NCI-H2171 treated with DMSO at 0.1 percent for 48 hours (cell line): ENCODE measurements at regions not wholly inside any gene's neighbourhood (a gene's known extent, or its start where the extent isn't known, plus 50 kb on each side); places are given as distances from the start of the nearest gene placed in this dataset.
A peak's percentile ranks its signal among the peaks of the same experiment; 100 is the strongest.

ENCODE experiments used
- DNase-seq: peaks from one replicate; lab custom pipeline; 2025; lab: John Stamatoyannopoulos, UW

GRCh38 chr20:50273601-50274491 lies 83.2 kb downstream of the CEBPB start:
- peak; percentile 72 for DNase-seq

DNA sequence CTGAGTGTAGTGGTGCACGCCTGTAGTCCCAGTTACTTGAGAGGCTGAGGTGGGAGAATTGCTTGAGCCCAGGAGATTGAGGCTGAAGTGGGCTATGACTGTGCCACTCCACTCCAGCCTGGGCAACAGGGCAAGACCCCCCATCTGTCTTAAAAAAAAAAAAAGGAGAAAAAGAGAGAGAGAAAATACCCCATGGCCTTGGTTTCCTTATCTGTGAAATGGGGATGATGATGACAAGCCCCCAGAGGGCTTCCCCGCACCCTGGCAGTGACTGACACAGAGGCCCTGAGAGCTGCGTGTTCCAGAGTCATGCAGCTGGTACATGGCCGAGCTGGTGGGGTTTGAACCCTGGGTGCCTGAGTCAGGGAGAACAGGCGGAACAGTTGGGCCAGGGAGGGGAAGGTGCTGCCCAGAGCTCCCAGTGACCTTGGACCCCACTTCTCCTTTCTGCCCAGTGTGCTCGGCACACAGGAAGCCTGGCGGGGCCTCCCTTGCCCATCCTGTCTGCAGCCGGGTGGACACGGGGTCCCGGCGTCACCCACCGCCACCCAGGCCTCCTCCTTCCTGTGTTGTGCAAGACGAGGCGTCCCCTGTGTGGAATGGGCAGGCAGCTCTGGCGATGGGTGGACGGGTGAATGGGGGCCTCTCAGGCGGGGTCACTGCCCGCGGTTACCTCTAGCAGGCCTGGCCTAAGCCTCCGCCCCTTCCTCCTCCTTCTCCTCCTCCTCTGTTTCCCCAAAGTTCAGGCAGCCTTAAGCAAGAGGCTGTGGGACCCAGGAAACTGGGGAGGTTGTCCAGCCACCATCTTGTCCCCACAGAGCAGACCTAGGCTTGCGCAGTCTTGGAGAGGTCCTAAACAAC lies 84.2 kb downstream of the CEBPB start:
- DNase-seq: no peak

GRCh38 chr20:50276119-50277063 lies 85.8 kb downstream of the CEBPB start:
- DNase-seq: peak; percentile 55

DNA sequence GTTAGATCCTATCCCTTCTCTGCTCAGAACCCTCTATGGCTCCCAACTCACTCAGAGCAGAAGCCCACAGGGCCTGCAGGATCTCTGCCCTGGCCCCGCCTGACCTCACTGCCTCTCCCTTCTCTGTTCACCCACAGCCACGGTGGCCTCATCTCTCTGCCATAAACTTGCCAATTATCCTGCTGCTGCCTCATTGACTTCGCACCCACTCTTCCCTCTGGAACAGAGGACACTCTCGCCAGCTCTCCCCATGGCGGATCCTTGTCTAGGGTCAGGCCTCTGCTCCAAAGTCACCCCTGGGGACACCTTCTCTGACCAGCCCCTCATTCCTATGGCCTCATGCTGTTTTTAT lies 86.4 kb downstream of the CEBPB start:
- DNase-seq: no peak

- DNase-seq: no peak
These were observed 87.1 kb downstream of the CEBPB start for GRCh38 chr20:50277460-50278376.

DNA sequence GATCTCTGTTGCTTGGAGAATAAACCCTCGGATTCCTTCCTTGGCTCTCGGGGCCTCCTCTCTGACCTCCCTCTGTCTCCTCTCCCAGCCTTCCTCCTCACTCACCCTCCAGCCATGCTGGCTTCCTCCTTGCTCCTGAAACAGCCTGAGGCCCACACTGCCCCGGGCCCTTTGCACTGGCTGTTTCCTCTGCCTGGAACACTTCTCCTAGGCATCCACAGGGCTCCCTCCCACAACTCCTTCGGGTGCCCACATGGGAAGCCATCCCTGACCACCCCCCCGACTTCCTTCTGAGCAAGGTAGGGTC lies 87.7 kb downstream of the CEBPB start:
- no peak for DNase-seq

DNA sequence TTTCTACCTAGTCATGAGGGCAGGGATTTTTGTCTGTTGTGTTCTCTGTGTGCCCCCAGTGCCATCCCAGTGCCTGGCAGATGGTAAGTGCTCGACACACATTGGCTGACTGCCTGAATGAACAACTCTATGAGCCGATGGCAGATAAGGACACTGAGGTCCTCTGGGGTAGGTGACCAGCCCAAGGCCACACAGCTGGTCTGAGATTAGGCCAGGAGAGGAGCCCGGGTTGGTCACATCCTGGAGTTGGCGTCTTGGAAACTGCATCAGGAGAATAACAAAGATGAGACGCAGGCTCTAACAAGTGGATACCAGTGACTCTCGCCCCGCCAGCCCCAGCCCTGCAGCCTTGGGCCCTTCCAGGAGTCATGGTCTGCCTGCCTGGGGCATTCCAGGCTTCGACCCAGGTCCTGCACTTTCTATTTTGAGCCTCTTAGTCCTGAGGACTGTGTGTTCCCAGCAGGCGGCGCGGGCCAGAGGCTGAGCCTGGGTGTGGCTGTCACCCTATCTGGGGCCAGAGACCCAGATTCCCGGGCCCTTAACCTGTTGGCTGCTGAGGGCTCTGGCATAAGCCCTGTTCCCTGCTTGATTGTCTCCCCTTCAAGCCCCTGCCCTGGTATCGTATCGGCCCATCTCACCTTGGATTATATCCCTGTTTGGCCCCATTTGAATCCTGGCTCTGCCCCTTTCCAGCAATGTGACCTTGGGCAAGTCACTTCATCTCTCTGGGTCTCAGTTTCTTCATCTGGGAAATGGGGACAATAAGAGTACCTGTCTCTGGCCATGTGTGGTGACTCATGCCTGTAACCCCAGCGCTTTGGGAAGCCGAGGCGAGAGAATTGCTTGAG lies 88.3 kb downstream of the CEBPB start:
- DNase-seq: no peak

DNA sequence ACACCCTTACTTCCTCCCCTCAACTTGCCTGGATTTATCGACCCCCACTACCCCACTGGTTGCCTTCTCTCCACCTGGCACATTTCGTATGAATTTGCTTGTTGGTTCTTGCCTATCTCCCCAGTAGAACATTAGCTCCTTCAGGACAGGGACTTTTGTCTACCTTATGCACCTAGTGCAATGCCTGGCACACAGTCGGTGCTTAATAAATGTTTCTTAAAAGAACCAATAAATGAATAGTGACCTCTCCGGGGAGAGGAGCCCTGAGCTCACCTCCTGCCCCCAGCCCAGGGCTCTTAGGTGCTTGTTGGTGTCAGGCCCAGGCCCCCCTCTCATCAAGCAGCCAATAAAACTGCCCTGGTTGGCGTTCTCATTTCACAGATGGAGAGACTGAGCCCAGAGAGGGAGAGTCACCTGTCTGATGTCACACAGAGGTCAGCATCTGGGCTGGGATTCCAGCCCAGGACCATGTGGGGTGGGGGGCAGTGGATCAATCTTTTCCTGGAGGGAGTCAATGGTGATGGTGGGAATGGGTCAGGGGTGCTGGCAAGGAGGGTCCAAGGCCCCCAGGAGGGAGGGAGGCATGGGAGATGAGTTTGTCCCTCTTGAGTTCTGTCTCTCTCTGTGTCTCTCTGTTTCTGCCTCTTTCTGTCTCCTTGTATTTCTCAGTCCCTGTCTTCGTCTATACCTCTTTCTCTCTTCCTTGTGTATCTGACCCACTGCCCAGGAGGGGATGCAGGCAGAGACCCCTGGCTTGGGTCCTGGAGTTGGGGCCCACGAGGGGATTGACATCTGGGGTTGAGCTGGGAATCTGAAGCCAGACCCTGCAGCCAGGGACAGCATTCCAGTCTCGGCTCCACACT lies 89.6 kb downstream of the CEBPB start:
- no peak for DNase-seq

DNA sequence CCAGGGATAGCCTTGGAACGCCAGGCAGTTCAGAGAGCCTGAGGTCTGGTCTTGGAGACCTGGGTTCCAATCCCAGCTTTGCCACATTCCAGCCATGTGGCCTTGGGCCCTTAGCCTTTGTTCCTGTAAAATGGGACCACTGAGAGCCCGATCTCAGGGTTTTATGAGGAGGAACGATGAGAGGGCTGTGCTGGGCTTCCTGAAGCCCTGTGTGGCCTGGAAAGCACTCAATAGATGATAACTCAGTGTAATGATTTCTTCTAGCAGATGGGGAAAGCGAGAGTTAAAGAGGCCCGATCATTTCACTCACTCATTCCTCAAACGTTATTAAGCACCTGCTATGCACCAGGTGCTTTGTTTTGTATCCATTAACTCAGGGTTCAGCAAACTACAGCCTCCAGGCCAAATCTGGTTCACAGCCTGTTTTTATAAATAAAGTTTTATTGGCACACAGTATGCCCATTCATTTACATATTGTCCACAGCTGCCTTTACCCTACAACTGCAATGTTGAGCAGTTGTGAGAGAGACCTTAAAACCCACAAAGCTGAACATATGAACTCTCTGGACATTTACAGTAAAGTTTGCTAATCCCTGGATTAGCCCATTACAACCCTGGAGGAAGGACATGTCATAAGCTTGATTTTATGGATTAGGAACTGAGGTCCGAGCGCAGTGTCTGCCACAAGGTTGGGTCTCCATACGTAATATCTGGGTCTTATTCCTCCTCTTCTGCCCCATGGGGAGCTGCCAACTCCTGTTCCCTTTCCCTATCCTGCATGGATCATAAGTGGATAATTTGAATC lies 90.4 kb downstream of the CEBPB start:
- peak; percentile 52 for DNase-seq

DNA sequence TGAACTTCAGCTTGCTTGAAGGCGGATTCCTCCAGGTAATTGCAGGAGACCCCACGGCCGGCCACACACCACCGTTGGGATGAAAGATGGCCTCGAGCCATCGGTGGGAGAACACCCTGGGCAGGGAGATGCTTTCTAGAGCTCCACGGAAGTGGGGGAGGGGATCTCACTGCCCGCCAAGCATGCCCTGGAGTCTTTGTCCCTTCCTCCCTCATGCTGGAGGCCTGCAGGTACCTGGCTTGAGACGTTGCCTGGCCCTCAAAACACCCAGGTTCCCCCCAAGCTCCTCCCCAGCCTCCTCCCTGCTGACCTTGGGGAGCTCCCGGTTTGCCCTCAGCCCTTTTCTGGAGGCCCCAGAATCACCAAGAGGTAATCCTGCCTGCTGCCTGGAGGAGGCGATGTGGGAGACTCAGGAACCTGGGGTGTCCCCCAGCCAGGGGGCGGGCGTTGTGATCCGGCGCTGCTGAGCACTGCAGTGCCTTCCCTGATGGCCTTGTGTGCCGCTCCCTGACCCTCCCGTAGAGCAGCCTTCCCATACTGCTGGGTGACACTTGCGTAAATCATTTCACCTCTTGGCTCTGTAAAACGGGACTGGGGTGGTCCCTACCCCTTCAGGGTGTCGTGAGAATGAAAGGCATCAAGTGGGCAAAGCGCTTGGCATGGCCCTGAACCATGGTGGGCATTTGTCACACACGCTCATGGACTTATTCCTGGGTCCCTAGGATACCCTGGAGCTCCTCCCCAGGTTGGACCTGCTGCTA lies 91.4 kb downstream of the CEBPB start:
- DNase-seq: no peak

DNA sequence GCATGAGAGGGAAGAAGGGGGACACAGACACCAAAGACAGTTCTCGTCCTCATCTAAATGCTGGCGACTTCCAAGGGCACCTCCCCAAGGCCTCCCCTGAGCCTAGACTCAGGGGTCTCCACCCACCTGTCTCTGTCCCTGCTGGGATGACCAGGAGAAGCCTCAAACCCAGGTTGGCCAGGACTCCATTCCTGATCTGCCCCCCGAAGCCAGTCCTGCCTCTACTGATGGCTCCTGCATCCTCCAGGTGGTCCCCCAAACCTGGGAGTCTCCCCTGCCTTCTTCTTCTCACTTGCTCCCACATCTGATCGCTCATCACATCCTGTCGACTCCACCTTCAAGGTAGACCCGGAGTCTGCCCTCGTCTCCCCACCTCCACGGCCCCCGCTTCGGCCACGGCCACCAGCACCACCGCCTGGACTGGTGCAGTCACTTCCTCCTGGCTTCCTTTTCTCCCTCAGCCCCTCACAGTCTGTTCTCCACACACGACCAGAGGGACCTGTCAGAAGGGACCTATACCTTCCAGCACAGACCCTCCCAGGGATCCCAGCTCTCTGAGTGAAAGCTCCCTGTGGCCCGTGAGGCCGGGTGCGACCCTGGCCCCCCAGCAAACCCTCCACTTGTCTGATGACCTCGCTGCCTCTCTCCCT lies 92.1 kb downstream of the CEBPB start:
- no peak for DNase-seq

DNA sequence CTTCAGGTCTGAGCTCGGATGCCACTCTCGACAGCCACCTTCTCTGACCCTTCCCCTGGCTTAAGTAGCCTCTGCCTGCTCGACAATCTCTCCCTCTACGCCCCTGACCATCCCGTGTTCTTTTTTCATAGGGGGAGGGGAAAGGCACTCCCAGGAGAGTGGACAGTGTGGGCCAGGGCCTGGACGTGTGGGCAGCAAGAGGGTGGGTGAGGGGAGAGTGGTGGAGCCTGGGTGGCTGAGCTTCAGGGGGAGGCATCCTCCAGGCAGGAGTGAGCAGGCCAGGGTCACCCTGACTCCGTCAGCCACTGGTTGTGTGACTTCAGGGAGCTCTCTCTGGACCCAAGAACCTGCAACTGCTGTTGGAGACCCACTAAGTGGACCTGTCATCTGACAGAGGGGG lies 92.7 kb downstream of the CEBPB start:
- DNase-seq: no peak

- no peak for DNase-seq
These were observed 93.5 kb downstream of the CEBPB start for GRCh38 chr20:50283922-50284810.

DNA sequence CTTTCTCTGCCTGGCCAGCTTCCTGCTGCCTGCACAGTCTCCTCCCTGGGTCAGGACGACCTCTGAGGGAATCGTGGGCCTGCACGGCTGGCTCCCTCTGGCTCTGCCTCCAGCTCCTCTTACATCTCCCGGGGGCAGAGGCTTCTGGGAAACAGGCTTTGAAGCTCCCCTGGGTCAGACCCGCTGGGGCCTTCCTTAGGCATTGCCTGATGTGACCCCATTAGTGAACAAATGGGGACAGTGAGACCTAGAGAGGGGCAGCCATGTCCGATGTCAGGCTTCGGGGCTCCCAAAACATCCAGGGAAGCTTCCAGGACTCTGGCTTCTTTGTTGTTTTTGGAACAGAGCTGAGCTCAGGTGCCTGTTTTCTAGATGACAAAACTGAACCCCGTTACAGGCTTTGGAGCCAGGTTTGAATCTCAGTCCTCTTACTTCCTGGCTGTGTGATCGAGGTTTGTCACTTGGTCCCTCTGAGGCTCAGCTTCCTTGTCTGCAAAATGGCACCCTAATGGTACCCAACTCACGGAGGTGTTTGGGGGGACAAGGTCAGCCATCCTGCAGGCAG lies 94.3 kb downstream of the CEBPB start:
- peak; percentile 33 for DNase-seq

GRCh38 chr20:50285376-50286173 lies 94.9 kb downstream of the CEBPB start:
- no peak for DNase-seq
